ENCODE measurements at regions not wholly inside any gene's neighbourhood (a gene's known extent, or its start where the extent isn't known, plus 50 kb on each side); places are given as distances from the start of the nearest gene placed in this dataset.

- no peaks in the 10 kb centered on the region for H3K27me3 ChIP-seq
- H3K36me3 ChIP-seq, result no peaks in the 10 kb centered on the region
- intact Hi-C loops (cut with DNase I), result no loop called here
- WGBS, 2 donors, result 79 to 86% methylated on average over 3 of the region's 3 CpGs
- H3K27ac ChIP-seq, result no peak overlapping the region
- DNase-seq, result no peak
- H3K4me1 ChIP-seq, result no peaks in the 10 kb centered on the region
- H3K4me3 ChIP-seq, result no peak overlapping the region
- TF ChIP-seq EP300 (IDR thresholded peaks at IDR 0.05) (no peak), CTCF (IDR thresholded peaks at IDR 0.05) (no peak), POLR2A (IDR thresholded peaks at IDR 0.05) (no peak), POLR2AphosphoS5 (IDR thresholded peaks at IDR 0.05) (no peak)
- H3K9me3 ChIP-seq, result no peaks in the 10 kb centered on the region
Measured at GRCh38 chr9:31065691-31066090, 1318.8 kb upstream of the ACO1 start.

GRCh38 chr9:31067418-31067817, 1317.0 kb upstream of the ACO1 start:
- TF ChIP-seq POLR2A (IDR thresholded peaks at IDR 0.05) (no peak), POLR2AphosphoS5 (IDR thresholded peaks at IDR 0.05) (no peak), EP300 (IDR thresholded peaks at IDR 0.05) (no peak), CTCF (IDR thresholded peaks at IDR 0.05) (no peak)
- H3K27ac ChIP-seq, result no peak overlapping the region
- no peaks in the 10 kb centered on the region for H3K27me3 ChIP-seq
- 12 to 43% methylated on average over 2 of the region's 2 CpGs for WGBS, 2 donors
- no peaks in the 10 kb centered on the region for H3K36me3 ChIP-seq
- no peaks in the 10 kb centered on the region for H3K9me3 ChIP-seq
- no peaks in the 10 kb centered on the region for H3K4me1 ChIP-seq
- intact Hi-C loops (cut with DNase I), result no loop called here
- no peak for DNase-seq
- H3K4me3 ChIP-seq, result no peak overlapping the region

GRCh38 chr9:31071606-31072286, 1312.7 kb upstream of the ACO1 start:
- TF ChIP-seq EP300 (IDR thresholded peaks at IDR 0.05) (no peak), POLR2AphosphoS5 (IDR thresholded peaks at IDR 0.05) (no peak), POLR2A (IDR thresholded peaks at IDR 0.05) (no peak), CTCF (IDR thresholded peaks at IDR 0.05) (no peak)

GRCh38 chr9:31078175-31078574, 1306.3 kb upstream of the ACO1 start:
- intact Hi-C loops (cut with DNase I), result no loop called here
- H3K4me1 ChIP-seq, result no peaks in the 10 kb centered on the region
- H3K4me3 ChIP-seq, result no peak overlapping the region
- no peak for DNase-seq
- no peaks in the 10 kb centered on the region for H3K36me3 ChIP-seq
- no peaks in the 10 kb centered on the region for H3K9me3 ChIP-seq
- no peak overlapping the region for H3K27ac ChIP-seq
- no peaks in the 10 kb centered on the region for H3K27me3 ChIP-seq
- 83 to 91% methylated on average over 2 of the region's 2 CpGs for WGBS, 2 donors
- TF ChIP-seq POLR2A (IDR thresholded peaks at IDR 0.05) (no peak), CTCF (IDR thresholded peaks at IDR 0.05) (no peak), POLR2AphosphoS5 (IDR thresholded peaks at IDR 0.05) (no peak), EP300 (IDR thresholded peaks at IDR 0.05) (no peak)

More at GRCh38 chr9:31071606-31072286, 1312.7 kb upstream of the ACO1 start:
- no peak for DNase-seq
- H3K27me3 ChIP-seq, result no peaks in the 10 kb centered on the region
- H3K4me1 ChIP-seq, result no peaks in the 10 kb centered on the region
- H3K9me3 ChIP-seq, result no peaks in the 10 kb centered on the region
- no peak overlapping the region for H3K4me3 ChIP-seq
- no peak overlapping the region for H3K27ac ChIP-seq
- intact Hi-C loops (cut with DNase I), result no loop called here
- no peaks in the 10 kb centered on the region for H3K36me3 ChIP-seq
- WGBS, 2 donors, result 89 to 91% methylated on average over 23 of the region's 23 CpGs

GRCh38 chr9:31084350-31084749, 1300.1 kb upstream of the ACO1 start:
- H3K27me3 ChIP-seq, result no peaks in the 10 kb centered on the region
- no peaks in the 10 kb centered on the region for H3K9me3 ChIP-seq
- H3K27ac ChIP-seq, result no peak overlapping the region
- TF ChIP-seq CTCF (IDR thresholded peaks at IDR 0.05) (no peak), EP300 (IDR thresholded peaks at IDR 0.05) (no peak), POLR2A (IDR thresholded peaks at IDR 0.05) (no peak), POLR2AphosphoS5 (IDR thresholded peaks at IDR 0.05) (no peak)
- no peak overlapping the region for H3K4me3 ChIP-seq
- no peaks in the 10 kb centered on the region for H3K4me1 ChIP-seq
- intact Hi-C loops (cut with DNase I), result no loop called here
- no peaks in the 10 kb centered on the region for H3K36me3 ChIP-seq
- DNase-seq, result no peak
- WGBS, 2 donors, result 67 to 77% methylated on average over 4 of the region's 4 CpGs

Data from sigmoid colon (tissue), 6 donors.